ENCODE measurements at regions not wholly inside any gene's neighbourhood (a gene's known extent, or its start where the extent isn't known, plus 50 kb on each side); places are given as distances from the start of the nearest gene placed in this dataset.
"Not testable (repeated sequence)": the region's sequence is repeated elsewhere in the genome, so short reads cannot be mapped to it uniquely, and the experiment has no call there.

DNA sequence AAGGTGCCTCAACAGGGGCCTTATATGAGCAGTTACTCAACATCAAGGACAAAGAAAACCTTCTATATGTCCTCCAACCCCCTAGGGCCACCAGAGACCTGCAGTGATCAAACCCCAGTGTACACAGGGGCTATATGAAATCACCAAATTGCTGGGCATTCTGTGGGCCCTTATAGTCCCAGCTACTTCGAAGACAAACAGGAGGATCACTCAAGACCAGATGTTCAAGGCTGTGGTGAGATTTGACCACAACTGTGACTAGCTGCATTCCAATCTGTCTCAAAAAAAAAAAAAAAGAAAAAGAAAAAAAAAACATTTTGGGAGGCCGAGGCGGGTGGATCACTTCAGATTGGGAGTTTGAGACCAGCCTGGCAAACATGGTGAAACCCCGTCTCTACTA, 51.0 kb upstream of the PRB2 start:
- Mint-ChIP-seq H3K27ac (no peak overlapping the region), H3K36me3 (ENCODE audit: low read depth) (no peaks in the 10 kb centered on the region), H3K4me3 (no peak overlapping the region), H3K27me3 (no peaks in the 10 kb centered on the region), H3K9me3 (no peaks in the 10 kb centered on the region), H3K4me1 (ENCODE audit: low read depth) (no peaks in the 10 kb centered on the region)

DNA sequence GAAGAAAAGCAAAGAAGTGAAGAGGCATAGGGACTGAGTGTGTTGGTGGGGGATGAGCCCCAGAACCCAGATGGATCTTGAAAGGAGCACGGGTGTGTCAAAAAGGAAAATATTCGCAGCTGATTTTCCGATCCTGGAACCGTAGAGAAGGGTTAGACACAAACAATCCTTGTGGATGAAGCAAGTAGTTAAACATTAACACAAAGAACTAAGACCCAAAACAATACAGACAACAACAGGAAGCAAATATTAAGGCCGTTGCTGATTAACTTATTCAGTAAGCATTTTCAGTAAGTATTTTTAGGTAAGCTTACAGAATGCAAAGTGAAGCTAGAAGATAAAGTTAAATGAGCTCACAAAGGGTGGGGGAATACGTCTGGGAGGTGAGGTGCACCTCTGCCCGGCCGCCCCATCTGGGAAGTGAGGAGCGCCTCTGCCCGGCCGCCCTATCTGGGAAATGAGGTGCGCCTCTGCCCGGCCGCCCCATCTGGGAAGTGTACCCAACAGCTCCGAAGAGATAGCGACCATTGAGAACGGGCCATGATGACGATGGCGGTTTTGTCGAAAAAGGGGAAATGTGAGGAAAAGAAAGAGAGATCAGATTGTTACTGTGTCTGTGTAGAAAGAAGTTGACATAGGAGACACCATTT, 62.8 kb upstream of the PRB2 start:
- no peaks in the 10 kb centered on the region for H3K4me1 Mint-ChIP-seq (ENCODE audit: low read depth)
- no peak overlapping the region for H3K27ac Mint-ChIP-seq
- no peaks in the 10 kb centered on the region for H3K36me3 Mint-ChIP-seq (ENCODE audit: low read depth)
- H3K9me3 Mint-ChIP-seq = peaks cover 4% of the 10 kb centered on the region
- H3K27me3 Mint-ChIP-seq = no peaks in the 10 kb centered on the region
- no peak overlapping the region for H3K4me3 Mint-ChIP-seq

GRCh38 chr12:11460343-11461023, 65.1 kb upstream of the PRB2 start:
- H3K27ac Mint-ChIP-seq = no peak overlapping the region
- H3K27me3 Mint-ChIP-seq = no peaks in the 10 kb centered on the region
- no peaks in the 10 kb centered on the region for H3K4me1 Mint-ChIP-seq (ENCODE audit: low read depth)
- H3K36me3 Mint-ChIP-seq (ENCODE audit: low read depth) = no peaks in the 10 kb centered on the region
- H3K4me3 Mint-ChIP-seq = no peak overlapping the region
- peaks cover 4% of the 10 kb centered on the region for H3K9me3 Mint-ChIP-seq

GRCh38 chr12:11461433-11461832, 66.1 kb upstream of the PRB2 start:
- Mint-ChIP-seq H3K36me3 (ENCODE audit: low read depth) (no peaks in the 10 kb centered on the region), H3K4me1 (ENCODE audit: low read depth) (no peaks in the 10 kb centered on the region), H3K4me3 (no peak overlapping the region), H3K27me3 (no peaks in the 10 kb centered on the region), H3K9me3 (peaks cover 4% of the 10 kb centered on the region), H3K27ac (no peak overlapping the region)

DNA sequence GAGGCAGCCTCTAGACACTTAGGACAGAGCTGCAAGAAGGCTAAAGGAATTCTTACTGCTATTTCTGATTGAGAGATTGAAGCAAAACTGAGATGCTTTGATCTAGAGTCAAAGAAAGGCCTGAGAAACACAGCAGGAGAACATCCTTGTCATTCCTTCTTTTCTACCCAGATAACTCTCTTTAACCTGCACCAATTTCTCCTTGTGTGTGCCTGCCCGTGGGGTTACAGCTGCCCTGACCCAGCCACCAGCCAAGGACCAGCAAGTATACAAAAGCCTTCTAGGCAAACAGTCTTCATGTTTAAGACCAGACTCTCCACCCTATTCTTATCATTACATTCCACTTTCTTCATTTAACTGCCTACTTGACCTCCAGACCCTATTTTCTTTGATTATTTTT, 81.7 kb upstream of the PRB2 start:
- no peaks in the 10 kb centered on the region for H3K9me3 Mint-ChIP-seq
- H3K4me3 Mint-ChIP-seq = no peak overlapping the region
- no peaks in the 10 kb centered on the region for H3K36me3 Mint-ChIP-seq (ENCODE audit: low read depth)
- H3K4me1 Mint-ChIP-seq (ENCODE audit: low read depth) = no peaks in the 10 kb centered on the region
- H3K27ac Mint-ChIP-seq = no peak overlapping the region
- no peaks in the 10 kb centered on the region for H3K27me3 Mint-ChIP-seq

DNA sequence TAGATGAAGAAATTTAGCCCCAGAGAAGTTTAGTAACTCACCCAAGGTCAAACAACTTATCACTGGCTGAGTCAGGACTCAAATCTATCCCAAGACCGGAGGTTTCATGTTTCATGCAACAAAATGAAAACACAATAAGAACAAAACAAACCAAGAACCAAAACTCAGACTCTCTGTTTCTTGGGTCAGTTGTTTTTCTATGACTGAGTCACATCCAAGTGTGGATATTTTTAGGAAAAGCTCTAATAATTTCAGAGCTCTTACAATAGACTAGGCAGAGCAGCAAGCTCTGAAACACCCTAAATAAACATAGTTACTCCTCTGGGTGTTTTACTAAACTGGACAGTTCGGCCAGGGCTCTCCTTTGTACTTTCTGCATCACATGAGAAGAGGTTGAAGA, 87.6 kb upstream of the PRB2 start:
- H3K36me3 Mint-ChIP-seq (ENCODE audit: low read depth) = no peaks in the 10 kb centered on the region
- H3K9me3 Mint-ChIP-seq = no peaks in the 10 kb centered on the region
- no peak overlapping the region for H3K27ac Mint-ChIP-seq
- no peaks in the 10 kb centered on the region for H3K27me3 Mint-ChIP-seq
- H3K4me1 Mint-ChIP-seq (ENCODE audit: low read depth) = peaks cover 5% of the 10 kb centered on the region
- no peak overlapping the region for H3K4me3 Mint-ChIP-seq

GRCh38 chr12:11486623-11487444, 91.5 kb upstream of the PRB2 start:
- no peak overlapping the region for H3K4me3 Mint-ChIP-seq

DNA sequence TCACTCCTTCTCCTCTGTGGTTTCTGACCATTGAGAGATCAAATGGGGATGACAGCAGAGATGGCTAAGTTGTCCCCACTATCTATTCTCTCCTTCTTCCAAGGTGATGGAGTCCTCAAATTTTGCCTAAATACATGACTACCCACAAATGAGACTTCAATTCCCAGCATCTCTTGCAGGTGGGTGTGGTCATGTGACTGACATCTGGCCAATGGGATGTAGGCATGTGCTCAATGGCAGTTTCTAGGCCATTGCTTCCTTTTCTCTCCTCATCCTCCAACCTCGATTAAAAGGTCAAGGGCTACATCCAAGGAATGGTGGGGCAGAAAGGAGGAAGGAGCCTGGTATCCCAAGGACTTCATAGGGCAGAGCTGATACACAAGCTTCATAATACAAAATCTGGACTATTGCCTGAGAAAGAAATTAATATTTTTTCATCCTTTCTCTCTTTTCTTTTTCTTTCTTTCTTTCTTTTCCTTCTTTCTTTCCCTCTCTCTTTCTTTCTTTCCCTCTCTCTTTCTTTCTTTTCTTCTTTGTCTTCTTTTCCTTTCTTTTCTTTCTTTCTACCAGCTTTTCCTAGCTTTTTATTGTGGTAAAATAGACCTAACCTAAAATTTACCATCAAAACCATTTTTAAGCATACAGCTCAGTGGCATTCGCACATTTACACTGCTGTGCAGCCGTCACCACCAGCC, 100.9 kb upstream of the PRB2 start:
- Mint-ChIP-seq H3K27ac (no peak overlapping the region), H3K27me3 (peaks cover 23% of the 10 kb centered on the region), H3K36me3 (ENCODE audit: low read depth) (no peaks in the 10 kb centered on the region), H3K9me3 (peaks cover 7% of the 10 kb centered on the region), H3K4me1 (ENCODE audit: low read depth) (peaks cover 14% of the 10 kb centered on the region), H3K4me3 (no peak overlapping the region)

More at GRCh38 chr12:11486623-11487444, 91.5 kb upstream of the PRB2 start:
- Mint-ChIP-seq H3K9me3 (no peaks in the 10 kb centered on the region), H3K4me1 (ENCODE audit: low read depth) (peaks cover 5% of the 10 kb centered on the region), H3K27ac (no peak overlapping the region), H3K36me3 (ENCODE audit: low read depth) (no peaks in the 10 kb centered on the region), H3K27me3 (no peaks in the 10 kb centered on the region)

DNA sequence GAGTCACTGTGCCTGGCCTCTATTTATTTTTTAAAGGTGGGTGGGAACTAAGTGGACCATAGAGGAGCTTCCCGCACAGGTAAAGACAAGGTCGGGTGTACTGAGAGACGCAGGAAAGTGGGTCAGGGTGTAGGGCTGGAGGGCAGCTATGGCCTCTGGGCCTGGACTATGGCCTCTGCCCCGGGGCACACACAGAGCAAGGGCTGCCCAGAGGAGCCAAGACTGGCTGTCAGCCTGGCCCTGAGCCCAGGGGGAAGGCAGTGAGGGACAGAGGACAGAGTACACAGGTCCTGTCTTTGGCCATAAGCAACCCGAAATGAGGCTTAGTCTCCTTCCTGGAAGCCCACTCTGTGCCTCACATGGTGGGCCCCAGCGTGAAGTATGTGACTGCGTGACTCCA, 102.1 kb upstream of the PRB2 start:
- Mint-ChIP-seq H3K4me3 (no peak overlapping the region), H3K27ac (no peak overlapping the region), H3K9me3 (peaks cover 9% of the 10 kb centered on the region), H3K36me3 (ENCODE audit: low read depth) (no peaks in the 10 kb centered on the region), H3K27me3 (peaks cover 33% of the 10 kb centered on the region), H3K4me1 (ENCODE audit: low read depth) (peaks cover 14% of the 10 kb centered on the region)

DNA sequence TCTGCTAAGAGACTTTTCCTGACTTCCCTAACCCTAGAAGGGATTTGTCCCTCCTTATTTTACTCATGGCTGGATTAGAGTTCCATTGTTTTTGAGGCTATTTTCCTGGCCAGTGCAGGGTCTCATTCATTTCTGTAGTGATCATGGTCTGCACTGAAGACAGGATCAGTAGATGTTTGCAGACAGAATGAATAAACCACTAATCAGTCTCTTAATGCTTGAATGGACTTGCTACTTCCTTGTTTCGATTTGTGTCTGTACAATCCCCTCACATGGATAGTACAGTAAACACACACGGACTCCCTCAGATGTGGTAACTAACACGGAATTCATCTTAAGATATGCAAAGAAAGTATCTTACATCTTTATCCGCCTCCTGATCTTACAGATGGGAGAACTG, 102.6 kb upstream of the PRB2 start:
- Mint-ChIP-seq H3K9me3 (peaks cover 9% of the 10 kb centered on the region), H3K4me1 (ENCODE audit: low read depth) (peaks cover 14% of the 10 kb centered on the region), H3K27me3 (peaks cover 33% of the 10 kb centered on the region), H3K36me3 (ENCODE audit: low read depth) (no peaks in the 10 kb centered on the region), H3K4me3 (no peak overlapping the region), H3K27ac (no peak overlapping the region)

DNA sequence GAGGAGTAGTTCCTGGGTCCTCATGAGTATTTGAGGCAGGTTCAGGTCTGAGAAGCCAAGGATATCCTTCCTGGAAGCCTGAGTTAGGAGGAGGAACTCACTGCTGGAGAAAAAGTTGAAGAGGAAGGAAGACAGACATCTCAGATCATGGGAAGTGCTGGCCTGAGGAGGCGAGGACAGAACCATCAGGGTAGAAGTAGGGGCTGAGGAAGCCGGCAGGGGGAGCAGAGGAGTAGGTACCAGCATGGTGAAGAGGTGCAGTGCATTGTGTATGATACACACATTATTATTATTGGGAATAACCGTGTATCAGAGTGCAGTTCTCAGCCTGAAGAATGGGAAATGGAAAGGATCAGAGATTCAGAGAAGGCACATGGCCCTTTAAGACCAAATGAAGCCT, 103.2 kb upstream of the PRB2 start:
- H3K4me3 Mint-ChIP-seq; H3K9me3 Mint-ChIP-seq; H3K27ac Mint-ChIP-seq; H3K36me3 Mint-ChIP-seq (ENCODE audit: low read depth): not testable (repeated sequence)
- Mint-ChIP-seq H3K4me1 (ENCODE audit: low read depth) (peaks cover 14% of the 10 kb centered on the region), H3K27me3 (peaks cover 33% of the 10 kb centered on the region)

DNA sequence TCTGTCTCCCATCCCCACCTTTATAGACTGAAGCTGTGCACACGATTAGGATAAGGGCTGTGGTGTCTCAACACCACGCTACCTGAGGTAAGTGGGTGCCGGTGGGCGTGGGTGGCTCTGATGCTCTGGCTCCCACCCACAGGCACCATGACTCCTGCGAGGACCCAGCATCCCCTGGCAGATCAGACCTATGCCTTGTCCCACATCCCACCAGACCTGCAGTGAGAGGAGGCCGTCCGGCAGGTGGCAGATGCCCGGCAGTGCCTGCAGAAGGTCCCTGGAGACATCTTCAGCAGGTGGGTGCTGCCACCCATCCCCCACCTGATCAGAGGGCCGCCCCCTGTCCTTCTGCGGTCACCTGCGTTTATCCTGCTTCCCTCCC, 104.4 kb upstream of the PRB2 start:
- H3K27me3 Mint-ChIP-seq = peaks cover 33% of the 10 kb centered on the region
- H3K9me3 Mint-ChIP-seq = peaks cover 9% of the 10 kb centered on the region
- H3K4me1 Mint-ChIP-seq (ENCODE audit: low read depth) = peaks cover 14% of the 10 kb centered on the region
- no peaks in the 10 kb centered on the region for H3K36me3 Mint-ChIP-seq (ENCODE audit: low read depth)
- no peak overlapping the region for H3K4me3 Mint-ChIP-seq
- H3K27ac Mint-ChIP-seq = no peak overlapping the region

DNA sequence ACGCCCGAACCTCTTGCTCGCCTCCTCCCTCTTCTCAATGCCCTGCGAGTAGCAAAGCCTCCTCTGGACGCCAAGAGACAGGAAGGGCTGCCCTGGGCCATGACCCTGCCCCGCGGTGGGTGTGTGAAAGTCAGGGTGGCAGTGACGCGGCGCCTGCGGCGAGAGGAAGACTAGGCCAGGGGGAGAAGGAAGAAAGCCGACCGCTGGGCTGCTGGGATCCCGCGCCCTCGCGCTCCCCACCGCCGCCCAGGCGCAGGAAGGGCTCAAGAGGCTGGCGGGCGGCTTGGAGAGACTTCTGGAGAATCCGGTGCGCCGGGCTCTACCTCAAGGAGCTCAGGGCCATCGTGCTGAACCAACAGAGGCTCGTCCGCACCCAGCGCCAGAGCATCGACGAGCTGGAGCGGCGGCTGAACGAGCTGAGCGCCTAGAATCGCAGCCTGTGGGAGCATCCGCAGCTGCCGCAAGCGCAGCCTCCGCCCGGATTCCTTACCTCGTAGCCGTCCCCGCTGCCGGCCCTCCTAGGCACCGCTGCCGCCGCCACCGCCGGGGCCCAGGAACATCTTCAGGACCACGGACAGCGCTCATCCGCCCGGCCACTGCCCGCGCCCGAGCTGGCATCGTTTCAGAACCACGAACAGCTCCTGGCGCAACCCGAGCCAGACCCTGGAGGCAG, 105.0 kb upstream of the PRB2 start:
- no peak overlapping the region for H3K27ac Mint-ChIP-seq
- peaks cover 14% of the 10 kb centered on the region for H3K4me1 Mint-ChIP-seq (ENCODE audit: low read depth)
- H3K36me3 Mint-ChIP-seq (ENCODE audit: low read depth) = no peaks in the 10 kb centered on the region
- peaks cover 33% of the 10 kb centered on the region for H3K27me3 Mint-ChIP-seq
- peaks cover 9% of the 10 kb centered on the region for H3K9me3 Mint-ChIP-seq
- H3K4me3 Mint-ChIP-seq = no peak overlapping the region

- Mint-ChIP-seq H3K4me1 (ENCODE audit: low read depth) (peaks cover 14% of the 10 kb centered on the region), H3K9me3 (peaks cover 9% of the 10 kb centered on the region), H3K36me3 (ENCODE audit: low read depth) (no peaks in the 10 kb centered on the region), H3K27me3 (peaks cover 33% of the 10 kb centered on the region), H3K27ac (no peak overlapping the region), H3K4me3 (no peak overlapping the region)
These were observed 105.5 kb upstream of the PRB2 start for GRCh38 chr12:11500861-11501230.
